ENCODE measurements at regions not wholly inside any gene's neighbourhood (a gene's known extent, or its start where the extent isn't known, plus 50 kb on each side); places are given as distances from the start of the nearest gene placed in this dataset.

GRCh38 chr9:74281674-74282073 is 215.5 kb upstream of the RORB start:
- TF ChIP-seq EZH2 (IDR thresholded peaks at IDR 0.05), result no peak
- no peak for TF ChIP-seq POLR2AphosphoS5 (IDR thresholded peaks at IDR 0.05; ENCODE audit: borderline replicate concordance, low read depth, low read length)
- no peak for TF ChIP-seq FOXP2 (optimal IDR thresholded peaks at IDR 0.05; ENCODE audit: control extremely low read depth, extremely low read length, insufficient read depth)
